ENCODE measurements at regions not wholly inside any gene's neighbourhood (a gene's known extent, or its start where the extent isn't known, plus 50 kb on each side); places are given as distances from the start of the nearest gene placed in this dataset.

DNA sequence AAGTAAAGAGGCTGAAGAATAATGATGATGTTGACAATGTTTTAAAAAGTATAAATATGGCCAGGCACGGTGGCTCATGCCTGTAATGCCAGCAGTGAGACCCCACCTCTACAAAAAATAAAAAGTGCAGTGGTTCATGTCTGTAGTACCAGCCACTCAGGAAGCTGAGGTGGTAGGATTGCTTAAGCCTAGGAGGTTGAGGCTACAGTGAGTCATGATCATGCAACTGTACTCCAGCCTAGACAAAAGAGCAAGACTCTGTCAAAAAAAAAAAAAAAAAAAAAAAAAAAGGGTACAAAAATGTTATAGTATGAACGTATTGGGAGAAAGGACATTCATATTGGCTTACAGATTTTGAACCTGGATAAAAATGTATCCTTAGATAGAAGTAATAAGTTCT is 543.1 kb upstream of the IRAK1BP1 start:
- Histone ChIP-seq H3K4me1 (no peaks in the 10 kb centered on the region), H3K9me3 (no peaks in the 10 kb centered on the region), H3K27ac (no peak overlapping the region), H3K36me3 (no peaks in the 10 kb centered on the region), H3K27me3 (no peaks in the 10 kb centered on the region), H3K4me3 (no peak overlapping the region)
- intact Hi-C loops (cut with DNase I) = no loop called here
- no peak for DNase-seq
- TF ChIP-seq, protein P1, sequence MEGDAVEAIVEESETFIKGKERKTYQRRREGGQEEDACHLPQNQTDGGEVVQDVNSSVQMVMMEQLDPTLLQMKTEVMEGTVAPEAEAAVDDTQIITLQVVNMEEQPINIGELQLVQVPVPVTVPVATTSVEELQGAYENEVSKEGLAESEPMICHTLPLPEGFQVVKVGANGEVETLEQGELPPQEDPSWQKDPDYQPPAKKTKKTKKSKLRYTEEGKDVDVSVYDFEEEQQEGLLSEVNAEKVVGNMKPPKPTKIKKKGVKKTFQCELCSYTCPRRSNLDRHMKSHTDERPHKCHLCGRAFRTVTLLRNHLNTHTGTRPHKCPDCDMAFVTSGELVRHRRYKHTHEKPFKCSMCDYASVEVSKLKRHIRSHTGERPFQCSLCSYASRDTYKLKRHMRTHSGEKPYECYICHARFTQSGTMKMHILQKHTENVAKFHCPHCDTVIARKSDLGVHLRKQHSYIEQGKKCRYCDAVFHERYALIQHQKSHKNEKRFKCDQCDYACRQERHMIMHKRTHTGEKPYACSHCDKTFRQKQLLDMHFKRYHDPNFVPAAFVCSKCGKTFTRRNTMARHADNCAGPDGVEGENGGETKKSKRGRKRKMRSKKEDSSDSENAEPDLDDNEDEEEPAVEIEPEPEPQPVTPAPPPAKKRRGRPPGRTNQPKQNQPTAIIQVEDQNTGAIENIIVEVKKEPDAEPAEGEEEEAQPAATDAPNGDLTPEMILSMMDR (IDR thresholded peaks at IDR 0.05) = no peak
- no peak for ATAC-seq

DNA sequence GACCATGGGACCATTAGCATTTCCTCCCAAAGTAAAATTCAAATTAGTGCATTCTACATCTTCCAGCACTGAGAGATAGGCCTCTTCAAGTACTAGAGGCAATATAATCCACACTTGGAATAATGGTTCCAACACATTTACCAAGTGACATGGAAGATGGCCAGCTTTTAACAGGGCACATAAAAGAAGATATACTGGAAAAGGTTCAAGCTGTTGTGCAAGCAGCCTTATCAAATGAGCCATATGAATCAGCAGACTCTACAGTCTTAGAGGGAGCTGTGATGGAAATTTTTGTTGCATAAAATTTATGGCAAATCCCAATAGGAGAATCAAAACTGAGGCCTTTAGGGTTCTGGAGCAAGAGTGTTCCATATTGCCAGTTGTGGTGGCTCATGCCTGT is 526.6 kb upstream of the IRAK1BP1 start:
- no peaks in the 10 kb centered on the region for H3K36me3 ChIP-seq
- TF ChIP-seq, protein P1 (IDR thresholded peaks at IDR 0.05) = no peak
- no peak overlapping the region for H3K4me3 ChIP-seq
- no peaks in the 10 kb centered on the region for H3K4me1 ChIP-seq
- no peak overlapping the region for H3K27ac ChIP-seq
- H3K9me3 ChIP-seq = no peaks in the 10 kb centered on the region
- H3K27me3 ChIP-seq = no peaks in the 10 kb centered on the region
- ATAC-seq (no peak), DNase-seq (no peak)
- intact Hi-C loops (cut with DNase I) = no loop called here

DNA sequence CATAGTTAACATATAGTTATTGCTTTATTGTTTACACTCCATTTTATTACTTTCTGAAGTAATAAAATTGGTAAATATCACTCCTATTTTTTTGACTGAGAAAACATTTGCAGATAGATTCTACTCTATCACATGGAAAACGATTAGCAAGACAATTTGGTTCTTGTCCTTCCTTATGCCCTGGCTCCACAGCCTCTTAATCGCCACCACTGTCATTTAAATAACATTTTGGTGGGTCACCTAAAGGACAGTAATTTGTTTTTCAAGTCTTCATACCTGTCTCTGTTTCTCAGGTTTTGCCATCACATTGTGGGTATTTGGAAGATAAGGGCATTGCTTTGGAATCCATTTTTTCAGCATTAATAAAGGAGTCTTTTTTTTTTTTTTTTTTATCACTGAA is 521.5 kb upstream of the IRAK1BP1 start:
- TF ChIP-seq, protein P1 (IDR thresholded peaks at IDR 0.05) = no peak
- no peak for ATAC-seq
- intact Hi-C loops (cut with DNase I) = no loop called here
- H3K27ac ChIP-seq = no peak overlapping the region
- no peaks in the 10 kb centered on the region for H3K9me3 ChIP-seq
- no peak overlapping the region for H3K4me3 ChIP-seq
- DNase-seq = no peak
- H3K36me3 ChIP-seq = no peaks in the 10 kb centered on the region
- H3K27me3 ChIP-seq = no peaks in the 10 kb centered on the region
- H3K4me1 ChIP-seq = no peaks in the 10 kb centered on the region

DNA sequence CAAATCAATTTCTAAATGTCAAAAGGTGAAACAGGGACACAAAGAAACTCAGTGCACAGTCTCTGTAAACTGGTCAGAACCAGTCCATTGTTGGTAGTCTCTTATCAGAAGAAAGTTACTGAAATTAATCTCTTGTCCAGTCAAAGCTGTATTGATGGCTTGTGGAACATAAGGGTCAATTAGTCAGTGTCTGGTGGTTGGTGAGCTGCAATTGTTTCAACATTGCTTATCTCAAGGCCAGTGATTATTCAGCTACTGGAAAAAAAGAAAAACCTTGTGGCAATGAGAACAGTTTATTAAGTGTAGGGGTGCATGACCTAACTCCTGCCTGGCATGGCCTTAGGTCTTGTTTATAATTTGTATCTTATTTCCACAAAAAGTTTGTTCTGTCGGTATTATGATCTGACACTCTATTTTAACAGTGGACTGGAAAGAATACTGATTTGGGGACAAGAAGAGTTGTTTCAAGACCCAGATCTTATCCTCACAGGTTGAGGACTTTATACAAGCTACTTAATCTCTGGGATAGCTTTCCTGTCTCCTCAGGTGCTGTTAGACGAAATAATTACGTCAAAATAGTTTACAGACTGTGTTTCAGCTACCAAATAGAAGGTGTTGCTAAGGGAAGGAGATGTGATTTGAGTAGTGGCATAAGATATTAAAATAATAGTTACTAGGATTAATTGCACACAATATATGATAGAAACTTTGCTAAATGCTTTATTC is 520.0 kb upstream of the IRAK1BP1 start:
- Histone ChIP-seq H3K4me3 (no peak overlapping the region), H3K4me1 (no peaks in the 10 kb centered on the region), H3K36me3 (no peaks in the 10 kb centered on the region), H3K27me3 (no peaks in the 10 kb centered on the region), H3K27ac (no peak overlapping the region), H3K9me3 (no peaks in the 10 kb centered on the region)
- DNase-seq = no peak
- TF ChIP-seq, protein P1 (IDR thresholded peaks at IDR 0.05) = no peak
- intact Hi-C loops (cut with DNase I) = no loop called here
- ATAC-seq = no peak

DNA sequence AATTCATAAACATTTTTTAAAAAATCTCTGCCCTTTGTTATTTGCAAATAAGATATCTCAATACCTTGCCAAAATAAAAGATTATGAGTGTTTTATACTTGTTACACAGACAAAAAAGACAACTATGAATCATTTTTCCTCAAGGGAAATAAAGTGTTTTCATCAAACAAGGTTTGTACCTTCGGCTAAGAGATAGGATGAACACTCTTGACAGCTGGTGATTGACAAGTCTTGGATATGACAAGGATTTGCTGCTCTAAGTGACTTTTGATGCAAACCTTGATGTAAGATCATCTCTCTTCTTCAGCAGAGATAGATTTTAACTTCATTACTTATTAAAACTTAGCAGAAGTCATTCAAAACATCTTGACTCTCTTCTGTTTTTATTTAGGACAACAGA is 514.3 kb upstream of the IRAK1BP1 start:
- no peak overlapping the region for H3K27ac ChIP-seq
- no peak overlapping the region for H3K4me3 ChIP-seq
- no peaks in the 10 kb centered on the region for H3K9me3 ChIP-seq
- TF ChIP-seq, protein P1 (IDR thresholded peaks at IDR 0.05) = no peak
- ATAC-seq (no peak), DNase-seq (no peak)
- no peaks in the 10 kb centered on the region for H3K27me3 ChIP-seq
- no peaks in the 10 kb centered on the region for H3K36me3 ChIP-seq
- H3K4me1 ChIP-seq = no peaks in the 10 kb centered on the region
- intact Hi-C loops (cut with DNase I) = no loop called here

Data from left lung (tissue), 4 donors.